Tibial artery (tissue), 4 donors: ENCODE measurements at regions not wholly inside any gene's neighbourhood (a gene's known extent, or its start where the extent isn't known, plus 50 kb on each side); places are given as distances from the start of the nearest gene placed in this dataset.

Source experiments
- DNase-seq, 2 donors: peaks; one replicate each; pipeline ENCODE4 v3.0.0-alpha.2; 2019
- H3K27ac ChIP-seq, 2 donors: fragments of 200-600 bp; sonication (generic) in 1 of 2; 1 replicate in 1 of 2; 2 replicates in 1 of 2; pipeline ENCODE4 v1.5.1; 2018 to 2019; ENCODE audit warnings: mild to moderate bottlenecking in 1 of 2
- H3K27me3 ChIP-seq, 2 donors: fragments of 200-600 bp; sonication (generic) in 1 of 2; one replicate each; pipeline versions ENCODE4 v1.5.1 to v1.6.0; 2016 to 2019
- H3K36me3 ChIP-seq, 3 donors: fragments of 200-600 bp; sonication (generic) in 2 of 3; one replicate each; pipeline ENCODE4 v1.5.1; 2016 to 2019; ENCODE audit warnings: mild to moderate bottlenecking in 2 of 3
- H3K4me1 ChIP-seq, 4 donors: fragments of 200-600 bp; sonication (generic) in 2 of 4; 1 replicate in 3 of 4; 2 replicates in 1 of 4; pipeline ENCODE4 v1.5.1; 2016 to 2019
- H3K4me3 ChIP-seq, 2 donors: fragments of 200-600 bp; sonication (generic) in 1 of 2; 1 replicate in 1 of 2; 2 replicates in 1 of 2; pipeline ENCODE4 v1.5.1; 2018 to 2019; ENCODE audit warnings: mild to moderate bottlenecking in 2 of 2
- H3K9me3 ChIP-seq, 3 donors: fragments of 200-600 bp; sonication (generic) in 1 of 3; one replicate each; pipeline ENCODE4 v1.5.1; 2016 to 2019
- intact Hi-C: fragments of 100-400 bp; cut with DNase I; formaldehyde crosslinking; loops from one replicate; pipeline ENCODE4 v1.15.0; 2023; ENCODE audit warnings: low total_unique reads
- TF ChIP-seq, protein P1 (sequence below), 2 experiments: fragments of 200-600 bp in 1 of 2; fragments of 450-650 bp in 1 of 2; IDR thresholded peaks; one replicate each; pipeline ENCODE4 v1.5.1; 2017 to 2019; ENCODE audit warnings: antibody characterized with exemption in 2 of 2, mild to moderate bottlenecking in 1 of 2, moderate library complexity in 1 of 2

DNA sequence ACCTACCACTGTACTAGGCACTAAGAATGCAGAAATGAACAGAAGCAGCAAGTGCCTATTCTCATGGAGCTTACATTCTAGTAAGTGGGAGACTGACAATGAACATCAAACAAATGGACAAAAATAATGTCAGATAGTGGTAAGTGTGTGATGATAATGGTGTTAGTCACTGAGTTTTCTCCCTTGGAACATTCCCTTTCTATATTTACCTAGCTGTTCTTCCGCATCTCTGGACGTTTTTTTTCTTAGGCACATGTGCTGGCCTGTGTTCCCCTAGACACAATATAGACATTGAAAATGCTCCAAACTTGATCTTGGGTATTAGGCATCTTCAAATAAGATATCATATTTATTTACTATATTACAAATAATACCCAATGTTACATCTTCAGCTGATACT is 218.1 kb upstream of the GJE1 start:
- intact Hi-C loops = no loop called here
- TF ChIP-seq, protein P1, sequence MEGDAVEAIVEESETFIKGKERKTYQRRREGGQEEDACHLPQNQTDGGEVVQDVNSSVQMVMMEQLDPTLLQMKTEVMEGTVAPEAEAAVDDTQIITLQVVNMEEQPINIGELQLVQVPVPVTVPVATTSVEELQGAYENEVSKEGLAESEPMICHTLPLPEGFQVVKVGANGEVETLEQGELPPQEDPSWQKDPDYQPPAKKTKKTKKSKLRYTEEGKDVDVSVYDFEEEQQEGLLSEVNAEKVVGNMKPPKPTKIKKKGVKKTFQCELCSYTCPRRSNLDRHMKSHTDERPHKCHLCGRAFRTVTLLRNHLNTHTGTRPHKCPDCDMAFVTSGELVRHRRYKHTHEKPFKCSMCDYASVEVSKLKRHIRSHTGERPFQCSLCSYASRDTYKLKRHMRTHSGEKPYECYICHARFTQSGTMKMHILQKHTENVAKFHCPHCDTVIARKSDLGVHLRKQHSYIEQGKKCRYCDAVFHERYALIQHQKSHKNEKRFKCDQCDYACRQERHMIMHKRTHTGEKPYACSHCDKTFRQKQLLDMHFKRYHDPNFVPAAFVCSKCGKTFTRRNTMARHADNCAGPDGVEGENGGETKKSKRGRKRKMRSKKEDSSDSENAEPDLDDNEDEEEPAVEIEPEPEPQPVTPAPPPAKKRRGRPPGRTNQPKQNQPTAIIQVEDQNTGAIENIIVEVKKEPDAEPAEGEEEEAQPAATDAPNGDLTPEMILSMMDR (IDR thresholded peaks at IDR 0.05) = no peak
- H3K36me3 ChIP-seq = no peaks in the 10 kb centered on the region
- H3K27ac ChIP-seq = no peak overlapping the region
- no peaks in the 10 kb centered on the region for H3K27me3 ChIP-seq
- H3K4me3 ChIP-seq = no peak overlapping the region
- no peak for DNase-seq
- no peaks in the 10 kb centered on the region for H3K4me1 ChIP-seq
- H3K9me3 ChIP-seq = no peaks in the 10 kb centered on the region

DNA sequence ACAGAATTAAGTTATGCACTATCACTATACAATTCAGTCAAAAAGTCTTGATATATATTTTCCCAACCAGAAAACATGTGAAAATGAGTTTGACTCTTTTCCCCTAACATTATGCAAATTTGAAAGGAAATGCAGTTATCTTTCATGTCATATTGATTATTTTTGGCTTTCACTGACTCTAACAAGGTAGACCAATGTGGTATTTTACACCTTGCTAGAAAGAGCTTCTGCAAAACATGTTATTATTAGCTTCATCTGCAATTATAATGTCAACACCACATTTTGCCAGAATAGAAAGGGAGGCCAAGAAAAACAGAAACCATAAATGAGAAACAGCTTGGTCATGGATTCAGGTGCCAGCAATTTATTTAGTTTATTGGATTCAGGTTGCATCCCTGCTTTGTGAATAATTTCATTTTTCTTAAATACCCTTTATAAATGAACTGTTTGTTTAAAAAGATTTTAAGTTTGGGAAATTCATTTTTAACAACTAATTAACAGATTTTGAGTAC is 226.1 kb upstream of the GJE1 start:
- Histone ChIP-seq H3K4me3 (no peak overlapping the region), H3K27ac (no peak overlapping the region), H3K9me3 (no peaks in the 10 kb centered on the region), H3K4me1 (no peaks in the 10 kb centered on the region), H3K27me3 (no peaks in the 10 kb centered on the region), H3K36me3 (no peaks in the 10 kb centered on the region)
- intact Hi-C loops = no loop called here
- TF ChIP-seq, protein P1 (IDR thresholded peaks at IDR 0.05) = no peak
- no peak for DNase-seq

DNA sequence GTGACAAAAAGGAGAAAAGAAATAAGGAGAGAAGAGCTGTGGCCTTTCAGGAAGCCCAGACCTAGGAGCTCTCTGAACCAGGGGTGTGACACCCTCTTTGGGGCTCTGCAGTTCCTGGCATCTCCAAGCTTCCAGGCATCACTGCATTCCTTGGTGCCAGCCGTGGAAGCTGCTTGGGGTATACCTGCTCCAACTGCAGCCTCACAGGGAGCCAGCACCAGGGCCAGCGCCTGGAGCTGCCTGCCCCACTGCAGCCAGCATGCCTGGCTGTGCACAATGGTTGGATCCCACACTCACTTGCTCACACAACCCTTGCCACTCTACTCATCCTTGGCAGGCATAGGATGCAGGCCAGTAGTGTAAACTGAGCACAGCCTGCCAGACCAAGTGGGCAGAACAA is 242.1 kb upstream of the GJE1 start:
- Histone ChIP-seq H3K27ac (no peak overlapping the region), H3K36me3 (no peaks in the 10 kb centered on the region), H3K27me3 (no peaks in the 10 kb centered on the region), H3K4me1 (no peaks in the 10 kb centered on the region), H3K4me3 (no peak overlapping the region), H3K9me3 (no peaks in the 10 kb centered on the region)
- TF ChIP-seq, protein P1 (IDR thresholded peaks at IDR 0.05) = no peak
- intact Hi-C loops = no loop called here
- DNase-seq = no peak

DNA sequence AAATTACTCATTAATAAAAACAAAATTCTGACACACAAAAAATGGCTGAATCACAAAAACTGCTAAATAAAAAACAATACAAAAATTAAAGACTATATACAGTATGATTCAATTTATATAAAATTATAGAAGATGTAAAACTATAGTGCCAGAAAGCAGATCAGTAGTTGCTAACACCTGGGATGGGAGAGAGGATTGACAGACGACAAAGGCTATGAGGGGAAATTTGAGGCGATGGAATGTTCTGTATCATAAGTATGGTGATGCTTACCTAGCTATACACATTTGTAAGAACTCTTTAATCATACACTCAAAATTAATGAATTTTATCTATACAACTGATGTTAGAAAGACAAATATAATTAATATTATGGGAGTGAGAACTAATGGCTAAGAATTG is 247.9 kb upstream of the GJE1 start:
- DNase-seq = no peak
- intact Hi-C loops = no loop called here
- Histone ChIP-seq H3K4me1 (no peaks in the 10 kb centered on the region), H3K27ac (no peak overlapping the region), H3K36me3 (no peaks in the 10 kb centered on the region), H3K9me3 (no peaks in the 10 kb centered on the region), H3K27me3 (no peaks in the 10 kb centered on the region), H3K4me3 (no peak overlapping the region)
- TF ChIP-seq, protein P1 (IDR thresholded peaks at IDR 0.05) = no peak

DNA sequence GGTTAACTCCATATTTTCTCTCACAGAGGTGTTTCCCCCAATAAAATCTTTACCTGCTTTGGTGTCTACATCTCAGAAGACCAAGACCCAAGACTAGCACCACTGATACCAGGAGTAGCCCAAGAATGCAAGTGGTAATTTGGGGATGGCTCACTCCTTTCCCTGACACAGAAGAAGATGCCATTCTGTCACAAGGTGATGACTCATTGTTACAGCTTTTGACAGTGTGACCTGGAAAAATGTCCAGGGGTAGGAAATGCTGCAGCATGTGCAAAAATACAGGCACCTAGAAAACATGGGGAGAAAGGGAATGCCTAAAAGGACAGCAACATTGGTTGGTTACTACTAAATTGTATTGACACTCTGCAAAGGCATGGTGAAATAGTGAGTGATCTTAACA is 254.0 kb upstream of the GJE1 start:
- no peaks in the 10 kb centered on the region for H3K4me1 ChIP-seq
- TF ChIP-seq, protein P1 (IDR thresholded peaks at IDR 0.05) = no peak
- intact Hi-C loops = no loop called here
- H3K27me3 ChIP-seq = no peaks in the 10 kb centered on the region
- H3K9me3 ChIP-seq = no peaks in the 10 kb centered on the region
- H3K27ac ChIP-seq = no peak overlapping the region
- no peaks in the 10 kb centered on the region for H3K36me3 ChIP-seq
- no peak overlapping the region for H3K4me3 ChIP-seq
- no peak for DNase-seq
